ENCODE measurements at regions not wholly inside any gene's neighbourhood (a gene's known extent, or its start where the extent isn't known, plus 50 kb on each side); places are given as distances from the start of the nearest gene placed in this dataset.
"Not testable (repeated sequence)": the region's sequence is repeated elsewhere in the genome, so short reads cannot be mapped to it uniquely, and the experiment has no call there.

- DNase-seq (ENCODE audit: low read depth) = no peak
Measured at GRCh38 chr6:147674099-147674498, 165.6 kb downstream of the SAMD5 start.

DNA sequence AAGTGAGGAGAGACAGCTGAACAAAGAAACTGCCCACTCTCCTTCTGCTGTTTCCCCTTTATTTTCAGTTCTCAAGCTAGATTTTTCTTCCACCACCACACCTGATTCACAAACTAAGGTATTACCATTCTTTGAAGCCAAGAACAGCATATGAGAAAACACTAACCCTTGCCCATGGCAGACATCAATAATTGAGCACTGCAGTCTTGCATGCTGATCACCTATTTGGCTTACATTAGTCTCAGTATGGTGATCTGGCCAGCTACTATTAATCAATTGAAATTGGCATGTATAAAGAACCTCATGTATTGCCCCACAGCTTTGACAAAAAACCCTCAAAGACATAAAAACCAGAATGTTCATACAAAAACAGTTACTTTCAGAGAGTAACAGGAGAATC lies 166.3 kb downstream of the SAMD5 start:
- no peak for DNase-seq (ENCODE audit: low read depth)

GRCh38 chr6:147675281-147675680 lies 166.8 kb downstream of the SAMD5 start:
- no peak for DNase-seq (ENCODE audit: low read depth)

- DNase-seq (ENCODE audit: low read depth) = no peak
Measured at GRCh38 chr6:147676495-147677199, 168.2 kb downstream of the SAMD5 start.

GRCh38 chr6:147677647-147678046 lies 169.2 kb downstream of the SAMD5 start:
- DNase-seq (ENCODE audit: low read depth) = no peak

DNA sequence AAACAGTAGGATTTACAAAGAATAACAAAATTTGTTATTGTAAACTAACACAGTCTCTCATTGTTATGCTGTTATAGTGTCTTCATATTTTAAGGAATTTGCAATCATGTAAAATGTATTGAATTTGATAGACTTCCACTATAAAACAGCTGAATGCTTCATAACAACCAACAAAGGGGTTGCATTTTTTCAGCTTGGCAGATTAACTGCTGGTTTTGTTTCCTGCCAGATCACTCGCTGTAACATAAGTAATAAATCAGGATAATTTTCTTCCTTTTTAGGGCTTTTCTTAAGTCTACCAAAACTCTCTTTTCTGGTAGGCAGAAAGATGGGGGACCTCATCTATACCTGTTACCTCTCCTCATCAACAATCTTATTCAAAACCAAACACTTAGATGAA lies 169.8 kb downstream of the SAMD5 start:
- DNase-seq (ENCODE audit: low read depth) = no peak

DNA sequence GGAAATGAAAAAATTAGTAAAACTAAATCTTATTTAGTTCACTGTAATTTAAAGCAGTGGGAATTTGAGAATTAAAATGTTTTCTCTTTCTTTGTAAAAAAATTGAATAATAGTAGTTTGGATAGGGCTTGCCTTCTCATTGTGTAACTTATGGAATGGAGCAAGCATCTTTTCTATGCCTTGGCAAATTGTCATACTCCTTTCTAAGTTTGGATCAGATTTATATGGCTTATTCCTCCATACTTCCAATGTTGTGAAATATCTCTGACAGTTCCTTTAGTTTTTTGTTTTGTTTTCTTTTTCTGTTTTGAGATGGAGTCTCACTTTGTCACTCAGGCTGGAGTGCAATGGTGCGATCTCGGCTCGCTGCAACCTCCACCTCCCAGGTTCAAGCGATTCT lies 176.4 kb downstream of the SAMD5 start:
- DNase-seq (ENCODE audit: low read depth) = no peak

DNA sequence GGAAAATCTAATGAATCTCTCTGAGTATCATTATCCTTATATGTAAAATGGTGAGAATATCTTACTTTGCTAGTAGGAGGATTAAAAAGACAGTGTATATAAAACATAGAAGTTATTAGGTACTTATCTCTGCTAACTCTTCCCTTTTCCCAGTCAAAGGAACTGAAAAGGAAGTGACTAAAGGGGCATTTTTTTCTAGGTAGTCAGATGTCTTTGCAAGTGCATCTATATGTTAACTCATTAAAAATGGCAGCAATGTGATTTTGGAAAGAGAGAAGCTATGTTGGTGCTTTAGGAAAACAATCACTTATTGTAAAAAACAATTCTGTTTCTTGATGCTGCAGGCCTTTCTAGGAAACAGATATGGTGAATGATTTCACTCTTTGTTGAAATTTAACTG lies 180.9 kb downstream of the SAMD5 start:
- DNase-seq (ENCODE audit: low read depth) = no peak

DNA sequence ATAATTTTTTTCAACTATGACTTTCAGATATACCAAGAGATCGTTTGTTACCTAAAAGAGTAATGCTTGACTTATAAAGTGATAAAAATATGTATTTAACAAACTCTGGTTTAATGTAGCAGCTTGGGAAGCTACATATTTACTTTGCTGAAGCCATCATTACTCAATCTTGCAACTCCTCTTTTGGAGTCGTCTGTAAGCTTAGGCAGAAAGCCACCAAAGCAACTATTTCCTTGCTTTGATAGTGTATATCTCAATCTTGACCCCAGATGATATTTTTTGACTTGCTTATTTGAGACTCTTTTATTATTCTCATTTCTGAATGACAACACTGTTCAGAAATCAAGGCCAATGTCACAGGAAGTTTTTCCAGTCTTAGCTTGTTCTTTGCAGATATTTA lies 183.0 kb downstream of the SAMD5 start:
- no peak for DNase-seq (ENCODE audit: low read depth)

DNA sequence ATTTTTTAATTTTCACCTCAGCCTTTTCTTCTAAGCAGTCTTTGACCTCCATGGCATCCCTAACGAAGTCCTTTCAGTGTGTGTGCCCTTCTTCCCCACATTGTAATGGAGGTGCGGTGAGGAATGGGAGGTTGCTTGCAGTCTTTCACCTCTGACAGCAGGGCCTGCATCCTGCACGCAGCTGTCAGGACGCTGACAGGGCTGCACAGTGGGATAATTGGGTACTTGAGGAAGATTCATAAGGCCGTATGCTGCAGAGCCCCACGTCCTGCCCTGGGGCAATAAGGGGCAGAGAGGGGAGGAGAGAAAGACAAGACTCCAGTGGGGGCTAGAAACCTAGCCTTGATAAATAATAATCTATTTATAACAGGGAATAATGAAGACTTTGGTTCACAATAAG lies 184.7 kb downstream of the SAMD5 start:
- DNase-seq (ENCODE audit: low read depth) = no peak

DNA sequence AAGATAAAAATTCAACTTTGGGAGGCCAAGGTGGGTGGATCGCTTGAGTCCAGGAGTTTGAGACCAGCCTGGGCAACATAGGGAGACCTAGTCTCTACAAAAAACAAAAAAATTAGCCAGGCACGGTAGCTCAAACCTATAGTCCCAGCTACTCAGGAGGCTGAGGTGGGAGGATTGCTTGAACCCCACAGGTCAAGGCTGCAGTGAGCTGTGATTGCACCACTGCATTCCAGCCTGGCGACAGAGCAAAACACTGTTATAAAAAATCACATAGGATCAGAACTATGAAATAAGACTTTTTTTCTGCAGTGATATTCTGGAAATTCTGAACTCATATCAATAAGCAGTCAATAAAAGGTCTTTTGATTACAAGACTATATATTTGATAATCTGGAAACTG lies 186.1 kb downstream of the SAMD5 start:
- not testable (repeated sequence) for DNase-seq (ENCODE audit: low read depth)

DNA sequence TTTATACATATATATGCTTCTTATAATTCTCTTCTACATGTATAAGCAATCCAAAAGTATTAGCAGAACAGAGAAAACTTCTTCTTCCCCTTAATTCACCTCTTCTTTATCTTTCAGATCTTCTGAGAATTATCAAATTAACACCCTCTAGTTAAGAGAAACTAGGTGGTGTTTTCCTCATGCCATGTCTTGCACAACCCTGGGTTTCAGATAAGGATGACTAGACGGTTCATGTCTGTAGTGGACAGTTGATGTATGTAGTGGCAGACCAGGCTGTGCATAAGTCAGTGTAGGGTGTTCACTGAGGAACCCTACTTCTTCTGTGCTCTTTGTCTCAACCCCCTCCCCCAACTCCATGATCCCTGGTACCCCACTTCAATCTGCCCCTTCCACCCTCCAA lies 187.3 kb downstream of the SAMD5 start:
- no peak for DNase-seq (ENCODE audit: low read depth)

- no peak for DNase-seq (ENCODE audit: low read depth)
Measured at GRCh38 chr6:147699140-147699539, 190.7 kb downstream of the SAMD5 start.

- DNase-seq (ENCODE audit: low read depth) = no peak
Measured at GRCh38 chr6:147699637-147700036, 191.1 kb downstream of the SAMD5 start.

GRCh38 chr6:147700436-147701209 lies 192.1 kb downstream of the SAMD5 start:
- no peak for DNase-seq (ENCODE audit: low read depth)

- DNase-seq (ENCODE audit: low read depth) = no peak
Measured at GRCh38 chr6:147704691-147705090, 196.2 kb downstream of the SAMD5 start.

- no peak for DNase-seq (ENCODE audit: low read depth)
Measured at GRCh38 chr6:147707524-147707923, 199.0 kb downstream of the SAMD5 start.

DNA sequence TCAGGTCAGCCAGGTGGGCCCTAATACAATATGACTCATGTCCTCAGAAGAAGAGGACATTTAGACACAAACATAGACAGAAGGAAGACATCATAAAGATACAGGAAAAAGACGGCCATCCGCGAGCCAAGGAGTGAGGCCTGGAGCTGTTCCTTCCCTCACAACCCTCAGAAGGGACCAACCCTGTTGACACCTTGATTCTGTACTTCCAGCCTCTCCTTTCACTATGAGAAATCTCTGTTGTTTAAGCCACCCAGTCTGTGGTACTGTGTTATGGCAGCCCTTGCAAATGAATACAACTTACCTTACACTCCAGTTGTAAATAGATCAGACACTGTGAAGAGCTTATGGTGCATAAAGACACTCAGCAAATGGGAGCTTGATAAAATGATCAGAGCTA lies 199.7 kb downstream of the SAMD5 start:
- no peak for DNase-seq (ENCODE audit: low read depth)

- no peak for DNase-seq (ENCODE audit: low read depth)
Measured at GRCh38 chr6:147709396-147710272, 201.1 kb downstream of the SAMD5 start.

DNA sequence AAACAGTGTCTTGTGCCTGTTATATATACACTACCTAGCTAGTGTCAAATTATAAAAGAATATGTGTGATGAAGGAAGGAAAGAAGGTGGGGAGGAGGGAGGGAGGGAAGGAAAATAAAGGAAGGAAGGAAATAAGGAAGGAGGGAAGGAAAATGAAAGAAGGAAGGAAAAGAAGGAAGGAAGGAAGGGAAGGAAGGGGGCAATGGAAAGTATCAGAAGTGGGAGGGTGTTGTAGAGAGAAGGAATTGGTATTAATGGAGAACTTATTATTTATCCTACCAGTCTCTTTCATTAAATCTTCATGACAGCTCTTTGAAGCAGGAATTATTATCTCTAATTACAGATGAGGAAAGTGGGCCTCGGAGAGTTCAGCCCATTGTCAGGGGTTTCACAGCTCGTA lies 202.4 kb downstream of the SAMD5 start:
- no peak for DNase-seq (ENCODE audit: low read depth)

DNA sequence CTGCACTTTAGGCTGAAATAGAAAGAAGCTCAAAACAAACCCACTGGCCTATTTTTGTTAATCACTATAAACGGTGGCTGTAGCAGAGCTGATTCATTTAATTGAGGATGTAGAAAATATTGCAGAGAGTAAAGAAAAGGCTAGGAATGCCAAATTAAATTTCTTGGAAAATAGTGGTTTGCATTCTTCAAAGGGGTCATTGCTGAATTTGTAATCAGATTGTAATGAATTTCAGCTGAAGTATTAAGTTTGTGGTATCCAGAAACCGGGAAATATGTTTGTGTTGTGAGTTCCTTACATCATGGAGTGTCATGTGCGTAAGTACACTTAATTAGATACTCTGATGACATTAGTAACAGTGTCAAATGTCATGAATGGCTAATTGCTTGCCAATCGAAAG lies 203.0 kb downstream of the SAMD5 start:
- DNase-seq (ENCODE audit: low read depth) = no peak

DNA sequence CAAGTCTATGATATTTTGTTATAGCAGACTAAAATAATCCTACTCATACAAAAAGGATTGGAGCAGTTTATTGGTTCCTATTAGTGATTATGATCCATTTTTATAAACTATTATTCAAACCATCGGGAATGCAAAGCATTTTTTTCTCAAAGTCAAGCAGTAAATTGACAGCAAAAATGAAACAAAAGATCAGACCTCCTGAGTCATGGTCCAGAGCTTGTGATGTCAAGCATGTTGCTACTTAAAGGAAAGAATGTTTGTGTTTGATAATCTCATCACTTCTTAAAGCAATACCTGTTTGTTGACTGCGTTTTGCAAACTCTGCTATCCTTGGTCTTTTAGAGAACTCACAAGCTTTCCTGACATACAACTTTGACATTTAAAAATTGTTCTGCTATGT lies 204.4 kb downstream of the SAMD5 start:
- DNase-seq (ENCODE audit: low read depth) = no peak

- no peak for DNase-seq (ENCODE audit: low read depth)
Measured at GRCh38 chr6:147715035-147715434, 206.5 kb downstream of the SAMD5 start.
